Endodermal cell (in vitro differentiated cells): ENCODE measurements at regions not wholly inside any gene's neighbourhood (a gene's known extent, or its start where the extent isn't known, plus 50 kb on each side); places are given as distances from the start of the nearest gene placed in this dataset.

Experiments used
- DNase-seq: peaks from one replicate; pipeline ENCODE4 v3.0.0-alpha.2; 2017
- H3K27ac ChIP-seq: 2 replicates; pipeline ENCODE4 v1.5.1; 2013; ENCODE audit warnings: mild to moderate bottlenecking, low read depth, low read length, moderate library complexity
- H3K27me3 ChIP-seq: 2 replicates; pipeline ENCODE4 v1.6.1; 2013; ENCODE audit warnings: mild to moderate bottlenecking, low read length, moderate library complexity; ENCODE audit not compliant: insufficient read depth, control insufficient read depth, poor library complexity, severe bottlenecking
- H3K36me3 ChIP-seq: 2 replicates; pipeline ENCODE4 v1.7.0; 2013; ENCODE audit warnings: mild to moderate bottlenecking, low read length, moderate library complexity; ENCODE audit not compliant: control insufficient read depth, insufficient read depth
- H3K4me1 ChIP-seq: one replicate; pipeline ENCODE4 v1.7.0; 2013; ENCODE audit warnings: low read length; ENCODE audit not compliant: control insufficient read depth, insufficient read depth
- H3K4me3 ChIP-seq: 2 replicates; pipeline ENCODE4 v1.5.1; 2013; ENCODE audit warnings: mild to moderate bottlenecking, low read length, moderate library complexity
- H3K9ac ChIP-seq: 2 replicates; pipeline ENCODE4 v1.6.1; 2013; ENCODE audit warnings: mild to moderate bottlenecking, low read length, moderate library complexity; ENCODE audit not compliant: poor library complexity, severe bottlenecking; ENCODE audit errors: extremely low read depth
- H3K9me3 ChIP-seq: 2 replicates; pipeline ENCODE4 v1.6.1; 2013; ENCODE audit warnings: mild to moderate bottlenecking, low read length, moderate library complexity; ENCODE audit not compliant: control insufficient read depth
- H3K27ac Mint-ChIP-seq: 2 replicates; pipeline ENCODE4 v1.8.0; 2020; ENCODE audit warnings: mixed read lengths
- H3K27me3 Mint-ChIP-seq: 2 replicates; pipeline ENCODE4 v1.8.0; 2021; ENCODE audit warnings: mild to moderate bottlenecking, mixed read lengths; ENCODE audit not compliant: insufficient read depth
- H3K36me3 Mint-ChIP-seq: 2 replicates; pipeline ENCODE4 v1.8.0; 2020; ENCODE audit warnings: low read depth, mixed read lengths
- H3K4me1 Mint-ChIP-seq: 2 replicates; pipeline ENCODE4 v1.8.0; 2020; ENCODE audit warnings: mixed read lengths
- H3K4me3 Mint-ChIP-seq: 2 replicates; pipeline ENCODE4 v1.8.0; 2020; ENCODE audit warnings: mild to moderate bottlenecking, moderate library complexity, mixed read lengths
- H3K9me3 Mint-ChIP-seq: 2 replicates; pipeline ENCODE4 v1.8.0; 2020; ENCODE audit warnings: mild to moderate bottlenecking, mixed read lengths
- WGBS, 2 experiments: methylation state at CpG; one replicate each; pipeline versions ENCODE4 v1.1.5 to v1.1.7; 2013; ENCODE audit warnings: missing lambda C conversion rate in 2 of 2, mixed read lengths in 1 of 2; ENCODE audit not compliant: insufficient coverage in 1 of 2, insufficient read length in 1 of 2; 5-methylcytosine and 5-hydroxymethylcytosine counted together
- TF ChIP-seq, protein P1 (sequence below): fragments of 200-600 bp; sonication (generic); conservative IDR thresholded peaks from 2 replicates; pipeline ENCODE4 v1.5.0; 2021; ENCODE audit warnings: antibody characterized with exemption, mild to moderate bottlenecking

DNA sequence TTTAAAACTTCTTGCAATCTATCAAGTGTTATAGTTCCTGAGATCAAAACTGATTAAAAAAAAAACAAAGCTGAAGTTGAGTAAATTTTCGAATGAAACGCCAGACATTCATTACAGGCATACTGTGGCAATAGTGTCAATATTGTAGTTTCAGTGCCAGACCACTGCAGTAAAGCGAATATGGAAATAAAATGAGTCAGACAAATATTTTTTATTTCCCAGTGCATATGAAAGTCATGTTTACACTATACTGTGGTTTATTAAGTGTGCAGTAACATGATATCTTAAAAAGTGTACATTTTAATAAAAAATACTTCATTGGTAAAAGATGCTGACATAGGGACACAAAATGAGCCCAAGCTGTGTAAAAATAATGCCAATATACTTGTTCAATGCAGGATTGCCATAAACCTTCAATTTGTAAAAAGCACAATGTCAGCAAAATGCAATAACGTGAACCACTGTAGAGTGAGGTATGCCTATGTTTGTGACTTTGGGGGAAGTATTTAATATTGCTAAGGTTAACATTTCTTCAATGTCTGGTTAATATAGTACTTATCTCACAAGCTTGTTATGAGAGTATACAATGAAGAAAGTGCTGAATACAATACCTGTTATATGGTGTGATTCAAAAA is 1473.9 kb upstream of the GBE1 start:
- no peaks in the 10 kb centered on the region for H3K27me3 Mint-ChIP-seq
- H3K27me3 ChIP-seq: no peaks in the 10 kb centered on the region
- WGBS, 2 experiments: 94 to 95% methylated on average over 2 to 4 of the region's 4 CpGs
- H3K9me3 ChIP-seq: no peaks in the 10 kb centered on the region
- no peak overlapping the region for H3K9ac ChIP-seq
- H3K4me3 Mint-ChIP-seq: no peak overlapping the region
- H3K4me1 Mint-ChIP-seq: peaks cover 4% of the 10 kb centered on the region
- H3K27ac ChIP-seq: no peak overlapping the region
- TF ChIP-seq, protein P1, sequence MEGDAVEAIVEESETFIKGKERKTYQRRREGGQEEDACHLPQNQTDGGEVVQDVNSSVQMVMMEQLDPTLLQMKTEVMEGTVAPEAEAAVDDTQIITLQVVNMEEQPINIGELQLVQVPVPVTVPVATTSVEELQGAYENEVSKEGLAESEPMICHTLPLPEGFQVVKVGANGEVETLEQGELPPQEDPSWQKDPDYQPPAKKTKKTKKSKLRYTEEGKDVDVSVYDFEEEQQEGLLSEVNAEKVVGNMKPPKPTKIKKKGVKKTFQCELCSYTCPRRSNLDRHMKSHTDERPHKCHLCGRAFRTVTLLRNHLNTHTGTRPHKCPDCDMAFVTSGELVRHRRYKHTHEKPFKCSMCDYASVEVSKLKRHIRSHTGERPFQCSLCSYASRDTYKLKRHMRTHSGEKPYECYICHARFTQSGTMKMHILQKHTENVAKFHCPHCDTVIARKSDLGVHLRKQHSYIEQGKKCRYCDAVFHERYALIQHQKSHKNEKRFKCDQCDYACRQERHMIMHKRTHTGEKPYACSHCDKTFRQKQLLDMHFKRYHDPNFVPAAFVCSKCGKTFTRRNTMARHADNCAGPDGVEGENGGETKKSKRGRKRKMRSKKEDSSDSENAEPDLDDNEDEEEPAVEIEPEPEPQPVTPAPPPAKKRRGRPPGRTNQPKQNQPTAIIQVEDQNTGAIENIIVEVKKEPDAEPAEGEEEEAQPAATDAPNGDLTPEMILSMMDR: no peak
- no peaks in the 10 kb centered on the region for H3K36me3 Mint-ChIP-seq
- no peaks in the 10 kb centered on the region for H3K9me3 Mint-ChIP-seq
- no peaks in the 10 kb centered on the region for H3K36me3 ChIP-seq
- no peaks in the 10 kb centered on the region for H3K4me1 ChIP-seq
- H3K4me3 ChIP-seq: no peak overlapping the region
- no peak for DNase-seq
- no peak overlapping the region for H3K27ac Mint-ChIP-seq

DNA sequence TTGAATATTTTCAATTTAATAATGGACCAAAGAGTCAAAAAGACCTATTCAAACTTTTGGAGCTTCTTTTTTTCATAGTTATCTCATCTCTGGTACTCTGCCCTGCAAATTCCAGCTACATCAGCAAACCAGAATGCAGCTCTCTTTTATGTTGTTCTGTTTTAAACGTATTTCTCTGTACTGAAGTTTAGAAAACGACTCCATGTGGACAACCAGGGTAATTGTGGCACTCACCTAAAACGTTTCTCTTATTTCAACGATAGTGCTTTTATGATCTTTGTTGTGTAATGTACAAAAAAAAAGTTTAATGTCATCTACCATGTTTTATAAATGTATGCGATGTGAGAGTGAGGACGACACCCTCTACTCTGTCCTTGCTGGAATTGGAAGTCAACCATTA is 1472.3 kb upstream of the GBE1 start:
- 60 to 91% methylated on average over 1 to 6 of the region's 6 CpGs for WGBS, 2 experiments
- no peak overlapping the region for H3K4me3 Mint-ChIP-seq
- no peak for DNase-seq

DNA sequence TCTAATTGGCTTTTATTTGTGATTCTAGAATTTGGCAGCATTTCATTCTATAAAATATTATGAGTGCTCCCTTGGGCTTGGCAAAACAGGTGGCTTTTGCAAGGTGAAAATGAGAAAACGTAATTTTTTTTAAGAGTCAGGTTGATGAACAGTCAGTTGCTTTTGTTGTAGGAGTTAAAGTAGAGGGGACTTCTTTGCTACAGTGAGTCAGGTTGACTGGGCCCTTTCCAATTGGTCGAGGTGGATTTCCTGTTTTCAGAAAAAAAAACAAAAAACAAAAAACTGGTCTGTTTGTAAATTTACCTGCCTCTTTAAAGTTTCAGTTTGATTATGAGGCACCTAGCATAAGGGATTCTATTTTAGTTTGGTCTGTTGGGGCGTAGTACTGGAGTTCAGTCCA is 1469.4 kb upstream of the GBE1 start:
- WGBS, 2 experiments: 94 to 100% methylated on average over 3 of the region's 3 CpGs

More for the DNA sequence above, 1472.3 kb upstream of the GBE1 start:
- TF ChIP-seq, protein P1: peak; percentile 15
- H3K9me3 ChIP-seq: no peaks in the 10 kb centered on the region
- no peaks in the 10 kb centered on the region for H3K36me3 ChIP-seq
- Mint-ChIP-seq H3K36me3 (no peaks in the 10 kb centered on the region), H3K4me1 (peaks cover 4% of the 10 kb centered on the region), H3K9me3 (no peaks in the 10 kb centered on the region), H3K27ac (no peak overlapping the region), H3K27me3 (no peaks in the 10 kb centered on the region)
- no peak overlapping the region for H3K27ac ChIP-seq
- no peaks in the 10 kb centered on the region for H3K27me3 ChIP-seq
- H3K4me3 ChIP-seq: no peak overlapping the region
- no peak overlapping the region for H3K9ac ChIP-seq
- H3K4me1 ChIP-seq: no peaks in the 10 kb centered on the region

More for the DNA sequence above, 1469.4 kb upstream of the GBE1 start:
- Histone ChIP-seq H3K4me1 (no peaks in the 10 kb centered on the region), H3K27ac (no peak overlapping the region), H3K9me3 (no peaks in the 10 kb centered on the region), H3K9ac (no peak overlapping the region), H3K4me3 (no peak overlapping the region), H3K36me3 (no peaks in the 10 kb centered on the region), H3K27me3 (no peaks in the 10 kb centered on the region)
- TF ChIP-seq, protein P1: no peak
- DNase-seq: no peak
- no peak overlapping the region for H3K27ac Mint-ChIP-seq
- H3K36me3 Mint-ChIP-seq: no peaks in the 10 kb centered on the region
- no peak overlapping the region for H3K4me3 Mint-ChIP-seq
- no peaks in the 10 kb centered on the region for H3K27me3 Mint-ChIP-seq
- no peaks in the 10 kb centered on the region for H3K9me3 Mint-ChIP-seq
- H3K4me1 Mint-ChIP-seq: peaks cover 4% of the 10 kb centered on the region
